Hepatocyte (in vitro differentiated cells): ENCODE measurements at regions not wholly inside any gene's neighbourhood (a gene's known extent, or its start where the extent isn't known, plus 50 kb on each side); places are given as distances from the start of the nearest gene placed in this dataset.

Source experiments
- EZH2 ChIP-seq: fragments of 200-600 bp; sonication (generic); IDR thresholded peaks from 2 replicates; pipeline ENCODE4 v1.6.1; 2016; ENCODE audit warnings: antibody characterized with exemption, mild to moderate bottlenecking, borderline replicate concordance
- EZH2phosphoT487 ChIP-seq: fragments of 200-600 bp; sonication (generic); IDR thresholded peaks from one replicate; pipeline ENCODE4 v1.6.1; 2018; ENCODE audit warnings: antibody characterized with exemption, mild to moderate bottlenecking, low read depth, moderate library complexity; ENCODE audit not compliant: unreplicated experiment, severe bottlenecking
- TF ChIP-seq, protein P1 (sequence below): fragments of 200-600 bp; sonication (generic); IDR thresholded peaks from 2 replicates; pipeline ENCODE4 v1.5.1; 2016; ENCODE audit warnings: antibody characterized with exemption, mild to moderate bottlenecking; ENCODE audit not compliant: poor library complexity

DNA sequence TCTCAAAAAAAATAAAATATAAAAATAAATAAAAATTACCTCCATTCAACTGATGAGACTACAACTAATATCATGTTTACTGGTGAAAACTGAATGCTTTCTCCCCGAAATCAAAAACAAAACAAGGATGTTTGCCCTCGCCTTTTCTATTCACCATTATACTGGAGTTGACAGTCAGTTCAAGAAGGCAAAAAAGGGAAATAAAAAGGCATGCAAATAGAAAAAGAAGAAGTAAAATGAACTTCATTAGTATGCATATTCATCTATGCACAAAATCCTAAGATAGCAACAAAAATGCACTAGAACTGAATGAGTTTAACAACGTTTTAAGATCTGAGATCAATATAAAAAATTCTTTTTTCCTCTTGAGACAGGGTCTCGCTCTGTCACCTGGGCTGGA is 72.7 kb upstream of the FAM174B start:
- TF ChIP-seq, protein P1, sequence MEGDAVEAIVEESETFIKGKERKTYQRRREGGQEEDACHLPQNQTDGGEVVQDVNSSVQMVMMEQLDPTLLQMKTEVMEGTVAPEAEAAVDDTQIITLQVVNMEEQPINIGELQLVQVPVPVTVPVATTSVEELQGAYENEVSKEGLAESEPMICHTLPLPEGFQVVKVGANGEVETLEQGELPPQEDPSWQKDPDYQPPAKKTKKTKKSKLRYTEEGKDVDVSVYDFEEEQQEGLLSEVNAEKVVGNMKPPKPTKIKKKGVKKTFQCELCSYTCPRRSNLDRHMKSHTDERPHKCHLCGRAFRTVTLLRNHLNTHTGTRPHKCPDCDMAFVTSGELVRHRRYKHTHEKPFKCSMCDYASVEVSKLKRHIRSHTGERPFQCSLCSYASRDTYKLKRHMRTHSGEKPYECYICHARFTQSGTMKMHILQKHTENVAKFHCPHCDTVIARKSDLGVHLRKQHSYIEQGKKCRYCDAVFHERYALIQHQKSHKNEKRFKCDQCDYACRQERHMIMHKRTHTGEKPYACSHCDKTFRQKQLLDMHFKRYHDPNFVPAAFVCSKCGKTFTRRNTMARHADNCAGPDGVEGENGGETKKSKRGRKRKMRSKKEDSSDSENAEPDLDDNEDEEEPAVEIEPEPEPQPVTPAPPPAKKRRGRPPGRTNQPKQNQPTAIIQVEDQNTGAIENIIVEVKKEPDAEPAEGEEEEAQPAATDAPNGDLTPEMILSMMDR, result no peak
- TF ChIP-seq EZH2phosphoT487, result no peak
- no peak for TF ChIP-seq EZH2
